Cardiac fibroblast (primary cell): ENCODE measurements at regions not wholly inside any gene's neighbourhood (a gene's known extent, or its start where the extent isn't known, plus 50 kb on each side); places are given as distances from the start of the nearest gene placed in this dataset.
"Not testable (repeated sequence)": the region's sequence is repeated elsewhere in the genome, so short reads cannot be mapped to it uniquely, and the experiment has no call there.

Experiments used
- DNase-seq, 2 donors: peaks; one replicate each; pipeline versions ENCODE4 v3.0.0 to v3.0.0-alpha.2; 2010; ENCODE audit warnings: low read depth in 2 of 2
- H3K4me3 ChIP-seq, 2 donors: replicated peaks in 1 of 2; 1 replicate in 1 of 2; 2 replicates in 1 of 2; pipeline ENCODE4 v1.5.1; 2011; ENCODE audit warnings: low read depth in 2 of 2, low read length in 2 of 2, mild to moderate bottlenecking in 2 of 2, moderate library complexity in 1 of 2
- CTCF ChIP-seq: IDR thresholded peaks from one replicate; pipeline ENCODE4 v1.5.1; 2011; ENCODE audit warnings: low read depth, mild to moderate bottlenecking, low read length, inconsistent platforms

GRCh38 chr11:15346907-15347306, 232.2 kb downstream of the INSC start:
- TF ChIP-seq CTCF = no peak
- no peak for DNase-seq
- H3K4me3 ChIP-seq = no peak overlapping the region

GRCh38 chr11:15347969-15348734, 233.4 kb downstream of the INSC start:
- H3K4me3 ChIP-seq = no peak overlapping the region
- no peak for DNase-seq
- no peak for TF ChIP-seq CTCF

- DNase-seq = no peak
- no peak overlapping the region for H3K4me3 ChIP-seq
- TF ChIP-seq CTCF = no peak
Measured at GRCh38 chr11:15349413-15349812, 234.7 kb downstream of the INSC start.

- H3K4me3 ChIP-seq = no peak overlapping the region
- no peak for DNase-seq
- TF ChIP-seq CTCF = no peak
Measured at GRCh38 chr11:15361316-15361715, 246.6 kb downstream of the INSC start.

GRCh38 chr11:15365286-15365685, 250.6 kb downstream of the INSC start:
- not testable (repeated sequence) for H3K4me3 ChIP-seq

GRCh38 chr11:15367695-15368094, 253.0 kb downstream of the INSC start:
- H3K4me3 ChIP-seq = no peak overlapping the region
- no peak for DNase-seq
- TF ChIP-seq CTCF = no peak

More at GRCh38 chr11:15365286-15365685, 250.6 kb downstream of the INSC start:
- not testable (repeated sequence) for DNase-seq

GRCh38 chr11:15370495-15371147, 255.9 kb downstream of the INSC start:
- no peak overlapping the region for H3K4me3 ChIP-seq
- TF ChIP-seq CTCF = no peak

More at GRCh38 chr11:15370495-15371147, 255.9 kb downstream of the INSC start:
- no peak for DNase-seq
